Neural cell (in vitro differentiated cells): ENCODE measurements at regions not wholly inside any gene's neighbourhood (a gene's known extent, or its start where the extent isn't known, plus 50 kb on each side); places are given as distances from the start of the nearest gene placed in this dataset.

Source experiments
- CTCF ChIP-seq: fragments of 450-650 bp; IDR thresholded peaks from 2 replicates; pipeline ENCODE4 v1.5.1; 2014; ENCODE audit warnings: antibody characterized with exemption, mild to moderate bottlenecking, moderate library complexity; ENCODE audit not compliant: poor library complexity, severe bottlenecking
- EP300 ChIP-seq: fragments of 450-650 bp; conservative IDR thresholded peaks from 2 replicates; pipeline ENCODE4 v1.6.1; 2014; ENCODE audit warnings: antibody characterized with exemption, mild to moderate bottlenecking, moderate library complexity; ENCODE audit not compliant: poor library complexity, severe bottlenecking
- EZH2 ChIP-seq: fragments of 200-600, 300-800 bp; shearing (Covaris generic), sonication (generic); IDR thresholded peaks from 2 replicates; pipeline ENCODE4 v1.6.1; 2014; ENCODE audit warnings: antibody characterized with exemption, low read length, borderline replicate concordance, mild to moderate bottlenecking; ENCODE audit not compliant: insufficient read depth, poor library complexity, severe bottlenecking
- MXI1 ChIP-seq: fragments of 450-650 bp; conservative IDR thresholded peaks from 2 replicates; pipeline ENCODE4 v1.6.1; 2014; ENCODE audit warnings: antibody characterized with exemption, mild to moderate bottlenecking; ENCODE audit not compliant: poor library complexity, severe bottlenecking
- POLR2AphosphoS5 ChIP-seq: IDR thresholded peaks from 2 replicates; pipeline ENCODE4 v1.6.1; 2012
- RAD21 ChIP-seq: fragments of 450-650 bp; conservative IDR thresholded peaks from 2 replicates; pipeline ENCODE4 v1.6.1; 2014; ENCODE audit warnings: antibody characterized with exemption, mild to moderate bottlenecking, moderate library complexity
- REST ChIP-seq: IDR thresholded peaks from 2 replicates; pipeline ENCODE4 v1.6.1; 2012; ENCODE audit warnings: borderline replicate concordance
- SMC3 ChIP-seq: fragments of 450-650 bp; conservative IDR thresholded peaks from 2 replicates; pipeline ENCODE4 v1.6.1; 2014; ENCODE audit warnings: antibody characterized with exemption, mild to moderate bottlenecking, moderate library complexity; ENCODE audit not compliant: poor library complexity
- TAF1 ChIP-seq: IDR thresholded peaks from 2 replicates; pipeline ENCODE4 v1.6.1; 2012; ENCODE audit warnings: low read depth

DNA sequence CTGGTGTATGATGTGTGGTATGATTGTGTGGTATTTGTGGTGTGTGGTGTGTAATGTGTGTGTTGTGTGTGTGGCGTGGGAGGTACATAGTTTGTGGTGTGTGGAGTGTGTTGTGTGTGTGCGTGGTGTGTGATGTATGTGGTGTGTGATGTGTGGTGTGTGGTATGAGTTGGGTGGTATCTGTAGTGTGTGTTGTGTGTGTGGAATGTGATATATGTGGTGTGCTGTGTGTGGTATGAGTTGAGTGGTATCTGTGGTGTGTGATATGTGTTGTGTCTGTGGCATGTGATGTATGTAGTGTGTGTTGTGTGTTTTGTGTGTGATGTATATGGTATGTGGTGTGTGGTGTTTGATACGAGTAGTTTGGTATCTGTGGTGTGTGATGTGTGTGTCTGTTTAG, 272.5 kb upstream of the IRX1 start:
- TF ChIP-seq CTCF = no peak
- TF ChIP-seq EZH2 = no peak
- no peak for TF ChIP-seq POLR2AphosphoS5
- no peak for TF ChIP-seq SMC3
- no peak for TF ChIP-seq MXI1
- no peak for TF ChIP-seq TAF1
- no peak for TF ChIP-seq RAD21
- TF ChIP-seq EP300 = no peak
- TF ChIP-seq REST = no peak
